ENCODE measurements at regions not wholly inside any gene's neighbourhood (a gene's known extent, or its start where the extent isn't known, plus 50 kb on each side); places are given as distances from the start of the nearest gene placed in this dataset.

DNA sequence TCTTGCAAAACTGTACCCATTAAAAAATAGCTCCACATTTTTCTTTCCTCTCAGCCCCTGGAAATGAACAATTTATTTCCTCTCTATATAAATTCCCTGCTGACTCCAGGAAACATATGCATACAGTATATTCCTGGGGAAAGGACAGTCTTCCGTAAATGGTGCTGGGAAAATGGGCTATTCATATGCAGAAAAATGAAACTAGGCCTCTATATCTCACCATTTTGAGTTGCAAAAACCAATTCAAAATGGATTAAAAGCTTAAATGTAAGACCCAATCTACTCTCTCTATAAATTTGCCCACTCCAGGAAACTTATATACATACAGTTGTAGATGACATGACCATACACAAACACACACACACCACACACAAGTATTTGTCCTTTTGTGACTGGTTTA is 85.9 kb upstream of the GPR149 start:
- DNase-seq (ENCODE audit: low spot score) = no peak
- TF ChIP-seq, protein P1, sequence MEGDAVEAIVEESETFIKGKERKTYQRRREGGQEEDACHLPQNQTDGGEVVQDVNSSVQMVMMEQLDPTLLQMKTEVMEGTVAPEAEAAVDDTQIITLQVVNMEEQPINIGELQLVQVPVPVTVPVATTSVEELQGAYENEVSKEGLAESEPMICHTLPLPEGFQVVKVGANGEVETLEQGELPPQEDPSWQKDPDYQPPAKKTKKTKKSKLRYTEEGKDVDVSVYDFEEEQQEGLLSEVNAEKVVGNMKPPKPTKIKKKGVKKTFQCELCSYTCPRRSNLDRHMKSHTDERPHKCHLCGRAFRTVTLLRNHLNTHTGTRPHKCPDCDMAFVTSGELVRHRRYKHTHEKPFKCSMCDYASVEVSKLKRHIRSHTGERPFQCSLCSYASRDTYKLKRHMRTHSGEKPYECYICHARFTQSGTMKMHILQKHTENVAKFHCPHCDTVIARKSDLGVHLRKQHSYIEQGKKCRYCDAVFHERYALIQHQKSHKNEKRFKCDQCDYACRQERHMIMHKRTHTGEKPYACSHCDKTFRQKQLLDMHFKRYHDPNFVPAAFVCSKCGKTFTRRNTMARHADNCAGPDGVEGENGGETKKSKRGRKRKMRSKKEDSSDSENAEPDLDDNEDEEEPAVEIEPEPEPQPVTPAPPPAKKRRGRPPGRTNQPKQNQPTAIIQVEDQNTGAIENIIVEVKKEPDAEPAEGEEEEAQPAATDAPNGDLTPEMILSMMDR (IDR thresholded peaks at IDR 0.05; ENCODE audit: extremely low read depth, insufficient read depth, missing control alignments) = no peak
- in situ Hi-C loops (cut with MboI; ENCODE audit: low pct_unique_long_range_greater_than_20kb, low sequenced_read_pairs, unreplicated experiment) = no loop called here

DNA sequence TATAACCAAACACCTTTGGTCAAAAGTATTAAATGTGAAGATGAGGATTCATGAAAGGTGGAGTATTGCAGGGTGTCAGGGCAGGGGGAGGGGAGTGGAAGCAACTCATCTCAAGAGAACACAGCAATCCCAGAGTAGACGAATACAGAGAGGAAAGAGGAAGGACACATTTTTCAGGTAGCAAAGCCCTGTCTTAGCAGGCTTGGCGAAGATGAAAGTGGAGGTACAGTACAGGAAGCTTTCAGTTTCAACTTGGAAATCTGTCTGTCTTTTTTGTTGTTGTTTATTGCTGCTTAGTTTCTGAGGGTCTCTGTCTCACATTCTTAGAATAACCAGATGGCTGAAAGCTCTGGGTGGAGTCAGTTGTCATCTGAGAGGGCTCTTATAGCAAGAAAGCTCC is 80.8 kb upstream of the GPR149 start:
- TF ChIP-seq, protein P1 (IDR thresholded peaks at IDR 0.05; ENCODE audit: extremely low read depth, insufficient read depth, missing control alignments) = no peak
- no peak for DNase-seq (ENCODE audit: low spot score)
- in situ Hi-C loops (cut with MboI; ENCODE audit: low pct_unique_long_range_greater_than_20kb, low sequenced_read_pairs, unreplicated experiment) = no loop called here

DNA sequence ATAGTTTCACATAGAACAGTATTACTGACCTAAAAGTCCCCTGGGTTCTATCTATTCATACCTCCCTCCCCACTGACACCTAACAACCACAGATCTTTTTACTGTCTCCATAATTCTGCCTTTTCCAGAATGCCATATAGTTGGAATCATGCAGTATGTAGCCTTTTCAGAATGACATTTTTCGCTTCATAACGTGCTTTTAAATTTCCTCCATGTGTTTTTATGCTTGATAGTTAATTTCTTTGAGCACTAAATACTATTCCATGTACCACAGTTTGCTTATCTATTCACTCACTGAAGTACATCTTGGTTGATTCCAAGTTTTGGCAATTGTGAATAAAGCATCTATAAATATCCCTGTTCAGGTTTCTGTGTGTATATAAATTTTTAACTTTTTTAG is 77.7 kb upstream of the GPR149 start:
- TF ChIP-seq, protein P1 (IDR thresholded peaks at IDR 0.05; ENCODE audit: extremely low read depth, insufficient read depth, missing control alignments) = no peak
- DNase-seq (ENCODE audit: low spot score) = no peak
- in situ Hi-C loops (cut with MboI; ENCODE audit: low pct_unique_long_range_greater_than_20kb, low sequenced_read_pairs, unreplicated experiment) = no loop called here

DNA sequence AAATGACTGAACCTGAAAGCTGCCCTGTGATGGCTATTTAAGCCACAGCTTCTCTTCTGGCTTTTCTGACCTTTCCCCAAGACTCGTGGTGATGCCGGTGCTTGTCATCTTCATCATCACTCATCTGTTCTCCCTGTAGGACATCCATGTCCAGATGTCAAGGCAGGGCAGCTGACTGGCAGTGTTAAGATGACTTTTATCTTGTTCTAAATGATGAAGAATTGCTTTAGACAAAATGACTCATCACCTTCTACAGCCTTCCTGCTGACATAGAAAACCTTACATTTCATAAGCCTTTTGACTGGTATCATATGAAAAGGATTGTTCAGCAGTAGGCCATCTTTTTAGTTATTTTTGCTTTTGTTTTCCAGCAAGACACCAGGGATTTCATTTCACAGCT is 67.0 kb upstream of the GPR149 start:
- DNase-seq (ENCODE audit: low spot score) = no peak
- in situ Hi-C loops (cut with MboI; ENCODE audit: low pct_unique_long_range_greater_than_20kb, low sequenced_read_pairs, unreplicated experiment) = no loop called here
- TF ChIP-seq, protein P1 (IDR thresholded peaks at IDR 0.05; ENCODE audit: extremely low read depth, insufficient read depth, missing control alignments) = no peak

DNA sequence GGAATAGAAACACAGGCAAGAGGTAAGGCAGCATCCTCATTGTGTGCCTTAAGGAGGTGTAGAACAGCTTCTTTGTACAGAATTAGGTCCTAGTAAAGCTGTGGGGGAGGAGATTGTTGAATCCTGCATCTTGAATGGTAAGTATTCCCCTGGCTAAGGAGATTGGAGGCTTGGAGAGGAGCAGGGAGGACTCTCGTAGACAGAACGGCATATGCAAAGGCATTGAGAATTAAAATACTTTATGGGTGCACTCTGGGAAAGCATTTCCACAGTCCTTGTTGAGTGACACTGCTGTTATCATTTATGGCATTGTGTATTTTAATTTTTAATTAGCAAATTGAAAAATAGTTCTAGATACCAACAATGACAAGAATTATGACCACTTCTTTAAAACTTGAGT is 66.5 kb upstream of the GPR149 start:
- DNase-seq (ENCODE audit: low spot score) = no peak
- TF ChIP-seq, protein P1 (IDR thresholded peaks at IDR 0.05; ENCODE audit: extremely low read depth, insufficient read depth, missing control alignments) = no peak
- in situ Hi-C loops (cut with MboI; ENCODE audit: low pct_unique_long_range_greater_than_20kb, low sequenced_read_pairs, unreplicated experiment) = no loop called here

DNA sequence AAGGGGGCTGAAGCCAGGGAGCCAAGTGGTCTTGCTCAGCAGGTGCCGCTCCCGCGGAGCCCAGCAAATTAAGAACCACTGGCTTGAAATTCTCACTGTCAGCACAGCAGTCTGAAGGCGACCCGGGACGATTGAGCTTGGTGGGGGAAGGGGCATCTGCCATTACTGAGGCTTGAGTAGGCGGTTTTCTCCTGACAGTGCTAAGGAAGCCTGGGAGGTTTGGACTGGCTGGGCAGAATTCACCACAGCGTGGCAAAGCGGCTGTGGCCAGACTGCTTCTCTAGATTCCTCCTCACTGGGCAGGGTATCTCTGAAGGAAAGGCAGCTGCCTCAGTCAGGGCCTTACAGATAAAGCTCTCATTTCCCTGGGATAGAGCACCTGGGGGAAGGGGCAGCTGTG is 57.0 kb upstream of the GPR149 start:
- DNase-seq (ENCODE audit: low spot score) = no peak
- in situ Hi-C loops (cut with MboI; ENCODE audit: low pct_unique_long_range_greater_than_20kb, low sequenced_read_pairs, unreplicated experiment) = no loop called here
- TF ChIP-seq, protein P1 (IDR thresholded peaks at IDR 0.05; ENCODE audit: extremely low read depth, insufficient read depth, missing control alignments) = no peak

DNA sequence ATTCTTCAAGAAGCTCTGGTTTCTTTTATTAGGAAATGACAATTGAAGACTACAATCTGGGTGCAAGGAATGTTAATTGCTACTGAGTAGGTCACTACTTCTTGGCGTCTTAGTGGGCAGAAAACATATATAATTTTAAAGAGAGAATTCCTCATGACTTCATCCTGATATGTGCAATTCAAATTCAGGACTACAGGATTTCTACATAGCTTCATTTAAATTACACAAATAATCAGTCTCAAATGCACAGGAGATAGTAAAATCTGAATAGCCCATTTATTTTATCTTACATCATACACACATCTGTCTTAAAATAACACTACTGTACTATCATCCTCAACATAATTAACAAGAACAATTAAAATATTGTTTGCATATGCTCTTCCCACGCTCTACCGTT is 52.5 kb upstream of the GPR149 start:
- no peak for DNase-seq (ENCODE audit: low spot score)
- TF ChIP-seq, protein P1 (IDR thresholded peaks at IDR 0.05; ENCODE audit: extremely low read depth, insufficient read depth, missing control alignments) = no peak
- in situ Hi-C loops (cut with MboI; ENCODE audit: low pct_unique_long_range_greater_than_20kb, low sequenced_read_pairs, unreplicated experiment) = no loop called here
